SK-N-SH treated with all-trans-retinoic acid at 6 μM for 48 hours (cell line): ENCODE measurements at regions not wholly inside any gene's neighbourhood (a gene's known extent, or its start where the extent isn't known, plus 50 kb on each side); places are given as distances from the start of the nearest gene placed in this dataset.

Experiments used
- ATAC-seq: fragments of 200-7000 bp; cut with Tn5 transposase; 3 replicates; pipeline ENCODE4 v1.9.1; 2020; ENCODE audit warnings: mild to moderate bottlenecking, moderate library complexity
- ARNTL ChIP-seq: fragments of 450-650 bp; formaldehyde crosslinking; IDR thresholded peaks from 2 replicates; pipeline ENCODE4 v1.5.0; 2020; ENCODE audit warnings: low read depth, mild to moderate bottlenecking, moderate library complexity, borderline replicate concordance
- BACH2 ChIP-seq: fragments of 250-450 bp; sonication (Bioruptor Pico); IDR thresholded peaks from 2 replicates; pipeline ENCODE4 v1.9.0; 2021; ENCODE audit warnings: mild to moderate bottlenecking, borderline replicate concordance
- CSDC2 ChIP-seq: fragments of 250-450 bp; sonication (Bioruptor Pico); IDR thresholded peaks from 2 replicates; pipeline ENCODE4 v1.5.0; 2020; ENCODE audit warnings: mild to moderate bottlenecking, moderate library complexity
- ESRRG ChIP-seq: fragments of 250-450 bp; sonication (Bioruptor Pico); IDR thresholded peaks from 2 replicates; pipeline ENCODE4 v1.6.1; 2021; ENCODE audit warnings: mild to moderate bottlenecking
- GLIS3 ChIP-seq: fragments of 250-450 bp; sonication (Bioruptor Pico); IDR thresholded peaks from 2 replicates; pipeline ENCODE4 v1.5.0; 2020; ENCODE audit warnings: mild to moderate bottlenecking, moderate library complexity
- ISL1 ChIP-seq: fragments of 250-450 bp; sonication (Bioruptor Pico); IDR thresholded peaks from 2 replicates; pipeline ENCODE4 v2.1.2; 2022; ENCODE audit warnings: mild to moderate bottlenecking, moderate library complexity
- OSR1 ChIP-seq: fragments of 250-450 bp; sonication (Bioruptor Pico); IDR thresholded peaks from 2 replicates; pipeline ENCODE4 v1.8.0; 2022; ENCODE audit warnings: moderate library complexity, mild to moderate bottlenecking, inconsistent platforms
- RARB ChIP-seq: fragments of 250-450 bp; sonication (Bioruptor Pico); IDR thresholded peaks from 2 replicates; pipeline ENCODE4 v1.8.0; 2021; ENCODE audit warnings: mild to moderate bottlenecking, moderate library complexity
- TCF4 ChIP-seq: fragments of 250-450 bp; sonication (Bioruptor Pico); IDR thresholded peaks from 2 replicates; pipeline ENCODE4 v1.8.0; 2021; ENCODE audit warnings: mild to moderate bottlenecking, moderate library complexity, borderline replicate concordance
- TOX ChIP-seq: fragments of 250-450 bp; sonication (Bioruptor Pico); IDR thresholded peaks from 2 replicates; pipeline ENCODE4 v1.8.0; 2021; ENCODE audit warnings: mild to moderate bottlenecking, moderate library complexity, borderline replicate concordance
- ZC3H10 ChIP-seq: fragments of 250-450 bp; sonication (Bioruptor Pico); IDR thresholded peaks from 2 replicates; pipeline ENCODE4 v1.5.1; 2021; ENCODE audit warnings: mild to moderate bottlenecking, moderate library complexity
- ZFP3 ChIP-seq: fragments of 250-450 bp; sonication (Bioruptor Pico); IDR thresholded peaks from 2 replicates; pipeline ENCODE4 v1.5.0; 2020; ENCODE audit warnings: mild to moderate bottlenecking, moderate library complexity
- ZFP30 ChIP-seq: fragments of 450-650 bp; formaldehyde crosslinking; IDR thresholded peaks from 2 replicates; pipeline ENCODE4 v1.5.0; 2022; ENCODE audit warnings: mild to moderate bottlenecking, moderate library complexity
- ZNF70 ChIP-seq: fragments of 450-650 bp; formaldehyde crosslinking; IDR thresholded peaks from 2 replicates; pipeline ENCODE4 v1.5.0; 2020; ENCODE audit warnings: mild to moderate bottlenecking, moderate library complexity
- ZNF8 ChIP-seq: fragments of 450-650 bp; formaldehyde crosslinking; IDR thresholded peaks from 2 replicates; pipeline ENCODE4 v1.5.0; 2020; ENCODE audit warnings: mild to moderate bottlenecking, moderate library complexity
- TF ChIP-seq, protein P1 (sequence below): fragments of 250-450 bp; sonication (Bioruptor Pico); IDR thresholded peaks from 2 replicates; pipeline ENCODE4 v1.5.1; 2021; ENCODE audit warnings: mild to moderate bottlenecking, moderate library complexity
- TF ChIP-seq, protein P2 (sequence below): fragments of 250-450 bp; sonication (Bioruptor Pico); IDR thresholded peaks from 2 replicates; pipeline ENCODE4 v1.8.0; 2020; ENCODE audit warnings: mild to moderate bottlenecking, moderate library complexity, borderline replicate concordance
- TF ChIP-seq, protein P3 (sequence below): fragments of 250-450 bp; sonication (Bioruptor Pico); IDR thresholded peaks from 2 replicates; pipeline ENCODE4 v1.5.0; 2020; ENCODE audit warnings: mild to moderate bottlenecking, moderate library complexity

DNA sequence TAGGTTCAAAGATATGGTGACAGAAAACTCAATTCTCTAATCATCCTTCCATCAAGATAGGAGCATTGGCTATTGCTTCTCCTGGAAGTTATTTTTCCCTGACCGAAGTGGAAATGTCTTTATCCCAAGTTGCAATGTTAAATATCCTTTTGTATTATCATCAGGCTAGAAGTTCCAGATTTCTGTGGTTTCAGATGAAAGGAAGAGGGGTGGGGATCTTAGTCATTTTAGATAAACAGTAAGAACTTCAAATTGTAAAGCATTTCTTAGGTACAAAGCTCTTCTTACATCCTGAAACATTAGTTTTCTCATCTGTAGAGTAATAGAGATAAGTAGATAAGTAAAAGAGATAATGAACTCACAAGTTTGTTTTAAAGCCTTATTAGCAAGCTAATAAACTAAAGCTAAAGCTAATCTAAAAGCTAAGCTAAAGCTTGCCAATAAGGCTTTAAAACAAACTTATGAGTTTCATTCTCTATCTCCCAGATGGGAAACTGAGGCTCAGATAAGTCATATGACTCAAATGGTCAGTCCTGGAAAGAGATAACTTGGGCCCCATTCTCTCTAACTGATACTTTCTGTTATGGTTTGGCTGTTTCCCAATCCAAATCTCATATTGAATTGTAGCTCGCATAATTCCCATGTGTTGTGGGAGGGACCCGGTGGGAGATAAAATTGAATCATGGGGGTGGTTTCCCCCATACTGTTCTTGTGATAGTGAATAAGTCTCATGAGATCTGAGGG, 99.2 kb upstream of the KCNK2 start (continued):
- TF ChIP-seq, protein P1, sequence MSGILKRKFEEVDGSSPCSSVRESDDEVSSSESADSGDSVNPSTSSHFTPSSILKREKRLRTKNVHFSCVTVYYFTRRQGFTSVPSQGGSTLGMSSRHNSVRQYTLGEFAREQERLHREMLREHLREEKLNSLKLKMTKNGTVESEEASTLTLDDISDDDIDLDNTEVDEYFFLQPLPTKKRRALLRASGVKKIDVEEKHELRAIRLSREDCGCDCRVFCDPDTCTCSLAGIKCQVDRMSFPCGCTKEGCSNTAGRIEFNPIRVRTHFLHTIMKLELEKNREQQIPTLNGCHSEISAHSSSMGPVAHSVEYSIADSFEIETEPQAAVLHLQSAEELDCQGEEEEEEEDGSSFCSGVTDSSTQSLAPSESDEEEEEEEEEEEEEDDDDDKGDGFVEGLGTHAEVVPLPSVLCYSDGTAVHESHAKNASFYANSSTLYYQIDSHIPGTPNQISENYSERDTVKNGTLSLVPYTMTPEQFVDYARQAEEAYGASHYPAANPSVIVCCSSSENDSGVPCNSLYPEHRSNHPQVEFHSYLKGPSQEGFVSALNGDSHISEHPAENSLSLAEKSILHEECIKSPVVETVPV (CRISPR knock-in tag) = no peak
- TF ChIP-seq ZFP3 (CRISPR knock-in tag) (no peak), ZFP30 (CRISPR knock-in tag) (no peak), ARNTL (CRISPR knock-in tag) (no peak)
- TF ChIP-seq, protein P2, sequence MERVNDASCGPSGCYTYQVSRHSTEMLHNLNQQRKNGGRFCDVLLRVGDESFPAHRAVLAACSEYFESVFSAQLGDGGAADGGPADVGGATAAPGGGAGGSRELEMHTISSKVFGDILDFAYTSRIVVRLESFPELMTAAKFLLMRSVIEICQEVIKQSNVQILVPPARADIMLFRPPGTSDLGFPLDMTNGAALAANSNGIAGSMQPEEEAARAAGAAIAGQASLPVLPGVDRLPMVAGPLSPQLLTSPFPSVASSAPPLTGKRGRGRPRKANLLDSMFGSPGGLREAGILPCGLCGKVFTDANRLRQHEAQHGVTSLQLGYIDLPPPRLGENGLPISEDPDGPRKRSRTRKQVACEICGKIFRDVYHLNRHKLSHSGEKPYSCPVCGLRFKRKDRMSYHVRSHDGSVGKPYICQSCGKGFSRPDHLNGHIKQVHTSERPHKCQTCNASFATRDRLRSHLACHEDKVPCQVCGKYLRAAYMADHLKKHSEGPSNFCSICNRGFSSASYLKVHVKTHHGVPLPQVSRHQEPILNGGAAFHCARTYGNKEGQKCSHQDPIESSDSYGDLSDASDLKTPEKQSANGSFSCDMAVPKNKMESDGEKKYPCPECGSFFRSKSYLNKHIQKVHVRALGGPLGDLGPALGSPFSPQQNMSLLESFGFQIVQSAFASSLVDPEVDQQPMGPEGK (CRISPR knock-in tag) = no peak
- TF ChIP-seq, protein P3, sequence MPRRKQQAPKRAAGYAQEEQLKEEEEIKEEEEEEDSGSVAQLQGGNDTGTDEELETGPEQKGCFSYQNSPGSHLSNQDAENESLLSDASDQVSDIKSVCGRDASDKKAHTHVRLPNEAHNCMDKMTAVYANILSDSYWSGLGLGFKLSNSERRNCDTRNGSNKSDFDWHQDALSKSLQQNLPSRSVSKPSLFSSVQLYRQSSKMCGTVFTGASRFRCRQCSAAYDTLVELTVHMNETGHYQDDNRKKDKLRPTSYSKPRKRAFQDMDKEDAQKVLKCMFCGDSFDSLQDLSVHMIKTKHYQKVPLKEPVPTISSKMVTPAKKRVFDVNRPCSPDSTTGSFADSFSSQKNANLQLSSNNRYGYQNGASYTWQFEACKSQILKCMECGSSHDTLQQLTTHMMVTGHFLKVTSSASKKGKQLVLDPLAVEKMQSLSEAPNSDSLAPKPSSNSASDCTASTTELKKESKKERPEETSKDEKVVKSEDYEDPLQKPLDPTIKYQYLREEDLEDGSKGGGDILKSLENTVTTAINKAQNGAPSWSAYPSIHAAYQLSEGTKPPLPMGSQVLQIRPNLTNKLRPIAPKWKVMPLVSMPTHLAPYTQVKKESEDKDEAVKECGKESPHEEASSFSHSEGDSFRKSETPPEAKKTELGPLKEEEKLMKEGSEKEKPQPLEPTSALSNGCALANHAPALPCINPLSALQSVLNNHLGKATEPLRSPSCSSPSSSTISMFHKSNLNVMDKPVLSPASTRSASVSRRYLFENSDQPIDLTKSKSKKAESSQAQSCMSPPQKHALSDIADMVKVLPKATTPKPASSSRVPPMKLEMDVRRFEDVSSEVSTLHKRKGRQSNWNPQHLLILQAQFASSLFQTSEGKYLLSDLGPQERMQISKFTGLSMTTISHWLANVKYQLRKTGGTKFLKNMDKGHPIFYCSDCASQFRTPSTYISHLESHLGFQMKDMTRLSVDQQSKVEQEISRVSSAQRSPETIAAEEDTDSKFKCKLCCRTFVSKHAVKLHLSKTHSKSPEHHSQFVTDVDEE (CRISPR knock-in tag) = no peak

DNA sequence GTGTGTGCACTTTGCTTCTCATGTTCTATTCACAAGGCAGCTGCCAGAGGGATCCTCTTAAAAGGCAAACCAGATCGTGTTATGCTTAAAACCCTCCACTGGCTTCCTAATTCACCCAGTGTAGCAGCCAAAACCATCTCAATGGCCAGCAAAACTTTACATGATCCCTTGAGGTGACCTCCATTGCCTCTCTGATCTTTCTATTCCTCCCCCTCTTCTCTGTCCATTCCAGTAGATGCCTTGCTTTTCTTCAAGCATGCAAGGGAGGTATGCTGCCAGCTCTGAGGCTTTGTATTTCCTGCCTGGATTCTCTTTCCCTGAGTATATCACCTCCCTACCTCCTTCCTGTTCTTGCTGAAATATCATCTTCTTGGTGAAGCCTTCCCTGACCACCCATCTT, 93.2 kb upstream of the KCNK2 start:
- TF ChIP-seq TCF4 = no peak
- peak; percentile 76 for ATAC-seq

DNA sequence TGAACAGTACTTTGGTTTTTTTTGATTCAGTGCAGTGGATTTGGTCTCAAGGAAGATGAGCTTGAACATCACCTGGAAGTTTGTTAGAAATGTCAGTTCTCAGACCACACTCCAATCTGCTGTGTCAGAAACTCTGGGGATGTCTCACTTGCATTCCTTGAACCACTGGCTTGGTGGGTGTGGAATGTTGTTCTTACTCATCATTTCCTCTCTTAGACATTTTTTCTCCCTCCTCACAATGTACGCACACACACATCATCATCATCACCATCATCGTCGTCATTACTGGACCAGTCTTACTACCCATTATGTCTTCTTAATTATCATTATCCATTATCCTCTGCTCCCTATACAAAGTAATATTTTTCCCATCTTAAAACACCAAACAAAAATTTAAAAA, 91.9 kb upstream of the KCNK2 start:
- ATAC-seq = peak; percentile 78
- peak; percentile 26; the same call in 1 of the 2 replicates for TF ChIP-seq TOX (CRISPR knock-in tag)
- TF ChIP-seq ARNTL (CRISPR knock-in tag) = no peak

DNA sequence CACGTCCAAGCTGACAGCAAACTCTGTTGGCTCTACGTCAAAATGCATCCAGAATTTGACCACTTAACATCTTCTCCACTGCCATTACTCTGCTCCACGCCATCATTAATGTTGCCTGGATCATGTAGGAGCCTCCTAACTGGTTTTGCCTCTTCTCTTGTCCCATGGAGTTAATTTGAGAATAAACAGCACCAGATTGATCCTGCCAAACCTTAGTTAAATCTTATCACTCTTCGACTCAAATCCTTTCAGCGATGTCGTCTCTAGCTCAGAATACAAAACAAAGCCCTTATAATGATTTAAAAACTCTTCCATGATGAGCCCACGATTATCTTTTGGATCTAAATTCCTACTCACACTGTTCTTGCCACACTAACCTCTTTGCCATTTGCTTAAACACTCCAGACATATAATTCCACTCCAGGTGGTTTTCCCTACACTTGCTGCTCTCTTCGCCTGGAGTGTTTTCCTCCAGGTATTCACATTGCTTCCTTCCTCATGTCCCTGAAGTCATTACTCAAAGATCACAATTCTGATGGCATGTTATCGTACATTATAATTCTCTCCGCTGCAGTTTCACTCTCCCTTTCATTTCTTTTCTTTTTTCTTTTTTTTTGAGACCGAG, 90.7 kb upstream of the KCNK2 start:
- ATAC-seq = no peak
- no peak for TF ChIP-seq GLIS3 (CRISPR knock-in tag)

DNA sequence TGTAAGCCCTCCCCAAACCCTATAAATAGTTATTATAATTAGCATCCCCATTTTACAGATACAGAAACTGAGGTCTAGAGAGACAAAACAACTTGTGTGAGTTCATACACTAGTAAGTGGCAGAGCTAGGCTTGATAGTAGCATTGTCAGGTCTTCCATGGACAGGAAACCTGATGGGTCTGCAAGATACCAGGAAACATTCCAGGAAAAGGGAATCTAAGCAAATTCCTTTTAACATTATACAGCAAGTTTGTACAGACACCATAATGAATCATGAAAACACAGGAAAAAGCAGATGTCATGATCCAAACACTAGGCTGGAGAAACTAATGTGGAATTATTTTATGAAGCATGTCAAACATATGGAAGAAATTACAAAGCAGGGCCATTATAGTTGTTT, 89.1 kb upstream of the KCNK2 start:
- peak; percentile 63; the same call in 1 of the 2 replicates for TF ChIP-seq RARB (CRISPR knock-in tag)
- TF ChIP-seq TOX (CRISPR knock-in tag) = no peak
- TF ChIP-seq CSDC2 (CRISPR knock-in tag) = no peak
- ATAC-seq = peak; percentile 57

DNA sequence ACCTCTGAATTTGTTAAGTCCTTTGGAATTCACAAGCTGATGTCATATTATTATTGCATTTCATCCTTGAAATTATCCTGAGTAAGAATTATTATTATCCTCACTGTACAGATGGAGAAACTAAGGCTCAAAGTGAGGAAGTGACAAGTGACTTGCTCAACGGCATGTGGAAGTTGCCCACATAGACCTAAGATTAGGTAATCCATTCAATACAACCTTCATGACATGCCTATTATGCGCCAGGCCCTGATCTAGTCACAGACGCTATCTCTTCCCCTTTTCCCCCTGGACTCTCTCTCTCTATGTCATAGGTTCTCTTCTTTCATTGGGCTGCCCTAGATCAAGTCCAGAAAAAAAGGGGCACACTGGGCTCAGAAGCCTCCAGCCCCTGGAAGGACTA, 84.9 kb upstream of the KCNK2 start:
- ATAC-seq = no peak
- TF ChIP-seq, protein P1 (CRISPR knock-in tag) = no peak
- TF ChIP-seq, protein P3 (CRISPR knock-in tag) = no peak
- no peak for TF ChIP-seq GLIS3 (CRISPR knock-in tag)
- no peak for TF ChIP-seq BACH2 (CRISPR knock-in tag)
- no peak for TF ChIP-seq OSR1 (CRISPR knock-in tag)
- TF ChIP-seq TOX (CRISPR knock-in tag) = no peak
- TF ChIP-seq RARB (CRISPR knock-in tag) = no peak
- TF ChIP-seq ZNF70 (CRISPR knock-in tag) = no peak
- no peak for TF ChIP-seq ZFP30 (CRISPR knock-in tag)
- TF ChIP-seq ZNF8 = no peak
- TF ChIP-seq ZFP3 (CRISPR knock-in tag) = no peak
- no peak for TF ChIP-seq ESRRG (CRISPR knock-in tag)
- no peak for TF ChIP-seq ARNTL (CRISPR knock-in tag)
- TF ChIP-seq ZC3H10 = no peak
- TF ChIP-seq ISL1 = no peak
